ENCODE measurements at regions not wholly inside any gene's neighbourhood (a gene's known extent, or its start where the extent isn't known, plus 50 kb on each side); places are given as distances from the start of the nearest gene placed in this dataset.
"Not testable (repeated sequence)": the region's sequence is repeated elsewhere in the genome, so short reads cannot be mapped to it uniquely, and the experiment has no call there.

- DNase-seq (ENCODE audit: low read depth): no peak
These were observed 51.8 kb upstream of the MYB start for GRCh38 chr6:135129136-135129856.

- DNase-seq (ENCODE audit: low read depth): no peak
These were observed 52.7 kb upstream of the MYB start for GRCh38 chr6:135128268-135128914.

GRCh38 chr6:135126729-135127128 lies 54.4 kb upstream of the MYB start:
- no peak for DNase-seq (ENCODE audit: low read depth)

GRCh38 chr6:135126034-135126433 lies 55.1 kb upstream of the MYB start:
- DNase-seq (ENCODE audit: low read depth): no peak

GRCh38 chr6:135121434-135121833 lies 59.7 kb upstream of the MYB start:
- no peak for DNase-seq (ENCODE audit: low read depth)

GRCh38 chr6:135118134-135118730 lies 62.9 kb upstream of the MYB start:
- DNase-seq (ENCODE audit: low read depth): no peak

GRCh38 chr6:135117413-135117968 lies 62.9 kb upstream of the HBS1L start:
- no peak for DNase-seq (ENCODE audit: low read depth)

- no peak for DNase-seq (ENCODE audit: low read depth)
These were observed 61.9 kb upstream of the HBS1L start for GRCh38 chr6:135116571-135116970.

GRCh38 chr6:135115834-135116233 lies 61.2 kb upstream of the HBS1L start:
- no peak for DNase-seq (ENCODE audit: low read depth)

GRCh38 chr6:135115411-135115810 lies 60.8 kb upstream of the HBS1L start:
- no peak for DNase-seq (ENCODE audit: low read depth)

- peak; percentile 13 for DNase-seq (ENCODE audit: low read depth)
These were observed 59.9 kb upstream of the HBS1L start for GRCh38 chr6:135114355-135115145.

- DNase-seq (ENCODE audit: low read depth): no peak
These were observed 59.2 kb upstream of the HBS1L start for GRCh38 chr6:135113860-135114259.

- DNase-seq (ENCODE audit: low read depth): not testable (repeated sequence)
These were observed 58.3 kb upstream of the HBS1L start for GRCh38 chr6:135112951-135113350.

GRCh38 chr6:135110261-135110781 lies 55.7 kb upstream of the HBS1L start:
- DNase-seq (ENCODE audit: low read depth): not testable (repeated sequence)

- no peak for DNase-seq (ENCODE audit: low read depth)
These were observed 55.1 kb upstream of the HBS1L start for GRCh38 chr6:135109761-135110160.

GRCh38 chr6:135108692-135109091 lies 54.1 kb upstream of the HBS1L start:
- DNase-seq (ENCODE audit: low read depth): no peak

GRCh38 chr6:135106611-135107010 lies 52.0 kb upstream of the HBS1L start:
- no peak for DNase-seq (ENCODE audit: low read depth)

- no peak for DNase-seq (ENCODE audit: low read depth)
These were observed 51.1 kb upstream of the HBS1L start for GRCh38 chr6:135105710-135106109.

GRCh38 chr6:135105299-135105698 lies 50.7 kb upstream of the HBS1L start:
- no peak for DNase-seq (ENCODE audit: low read depth)

Data from LHCN-M2 (cell line).